ENCODE measurements at regions not wholly inside any gene's neighbourhood (a gene's known extent, or its start where the extent isn't known, plus 50 kb on each side); places are given as distances from the start of the nearest gene placed in this dataset.
A peak's percentile ranks its signal among the peaks of the same experiment; 100 is the strongest.

GRCh38 chr6:119844387-119844786, 494.8 kb upstream of the MAN1A1 start:
- TF ChIP-seq CTCF (IDR thresholded peaks at IDR 0.05), result no peak
- H3K9me3 ChIP-seq, result no peaks in the 10 kb centered on the region
- FAIRE-seq (no peak), ATAC-seq (no peak), DNase-seq (no peak)
- no peaks in the 10 kb centered on the region for H3K36me3 ChIP-seq
- intact Hi-C loops (cut with DNase I), result no loop called here
- no peak overlapping the region for H3K4me3 ChIP-seq
- 20 to 36% methylated on average over 2 of the region's 2 CpGs for whole genome bisulfite sequencing, 2 donors
- no peak overlapping the region for H3K27ac ChIP-seq
- H3K4me1 ChIP-seq, result no peaks in the 10 kb centered on the region
- H3K27me3 ChIP-seq, result no peaks in the 10 kb centered on the region

- no peak overlapping the region for H3K27ac ChIP-seq
- no peak overlapping the region for H3K4me3 ChIP-seq
- peak in 1 of 6 donors; percentile 25 for DNase-seq
- no peak for FAIRE-seq
- TF ChIP-seq CTCF (IDR thresholded peaks at IDR 0.05), result no peak
- H3K36me3 ChIP-seq, result no peaks in the 10 kb centered on the region
- H3K9me3 ChIP-seq, result no peaks in the 10 kb centered on the region
- no peaks in the 10 kb centered on the region for H3K27me3 ChIP-seq
- intact Hi-C loops (cut with DNase I), result no loop called here
- H3K4me1 ChIP-seq, result no peaks in the 10 kb centered on the region
- no peak for ATAC-seq
- 63 to 80% methylated on average over 3 of the region's 3 CpGs for WGBS, 2 donors
Measured at GRCh38 chr6:119842191-119842590, 492.6 kb upstream of the MAN1A1 start.

GRCh38 chr6:119838043-119838442, 488.5 kb upstream of the MAN1A1 start:
- Histone ChIP-seq H3K9me3 (no peaks in the 10 kb centered on the region), H3K4me3 (no peak overlapping the region), H3K27ac (no peak overlapping the region), H3K4me1 (no peaks in the 10 kb centered on the region), H3K36me3 (no peaks in the 10 kb centered on the region), H3K27me3 (no peaks in the 10 kb centered on the region)
- no peak for ATAC-seq
- DNase-seq, result no peak
- TF ChIP-seq CTCF (IDR thresholded peaks at IDR 0.05), result no peak
- WGBS, 2 donors, result 94 to 97% methylated on average over 2 of the region's 2 CpGs
- FAIRE-seq, result no peak
- intact Hi-C loops (cut with DNase I), result no loop called here

GRCh38 chr6:119834418-119834817, 484.9 kb upstream of the MAN1A1 start:
- H3K4me1 ChIP-seq, result no peaks in the 10 kb centered on the region
- H3K27ac ChIP-seq, result no peak overlapping the region
- no peak for ATAC-seq
- H3K36me3 ChIP-seq, result no peaks in the 10 kb centered on the region
- DNase-seq, result no peak
- H3K9me3 ChIP-seq, result no peaks in the 10 kb centered on the region
- H3K27me3 ChIP-seq, result no peaks in the 10 kb centered on the region
- intact Hi-C loops (cut with DNase I), result no loop called here
- FAIRE-seq, result no peak
- no peak for TF ChIP-seq CTCF (IDR thresholded peaks at IDR 0.05)
- no peak overlapping the region for H3K4me3 ChIP-seq

GRCh38 chr6:119832411-119832810, 482.9 kb upstream of the MAN1A1 start:
- H3K4me3 ChIP-seq, result no peak overlapping the region
- FAIRE-seq (no peak), ATAC-seq (no peak), DNase-seq (no peak)
- H3K9me3 ChIP-seq, result no peaks in the 10 kb centered on the region
- 84 to 92% methylated on average over 1 of the region's 1 CpG for WGBS, 2 donors
- H3K4me1 ChIP-seq, result no peaks in the 10 kb centered on the region
- no peaks in the 10 kb centered on the region for H3K27me3 ChIP-seq
- no peak overlapping the region for H3K27ac ChIP-seq
- H3K36me3 ChIP-seq, result no peaks in the 10 kb centered on the region
- TF ChIP-seq CTCF (IDR thresholded peaks at IDR 0.05), result no peak
- intact Hi-C loops (cut with DNase I), result no loop called here
